Stomach (tissue), 4 donors: ENCODE measurements at regions not wholly inside any gene's neighbourhood (a gene's known extent, or its start where the extent isn't known, plus 50 kb on each side); places are given as distances from the start of the nearest gene placed in this dataset.

Experiments used
- CTCF ChIP-seq, 7 experiments: fragments of 450-650 bp in 4 of 7; fragments of 200-600 bp in 3 of 7; sonication (generic) in 3 of 7; IDR thresholded peaks; one replicate each; pipeline ENCODE4 v1.5.1; 2016 to 2019; ENCODE audit warnings: antibody characterized with exemption in 7 of 7, control low read depth in 2 of 7, mild to moderate bottlenecking in 1 of 7
- POLR2A ChIP-seq, 4 donors: fragments of 450-650 bp; IDR thresholded peaks; one replicate each; pipeline ENCODE4 v1.6.1; 2016; ENCODE audit warnings: antibody characterized with exemption in 4 of 4, control low read depth in 2 of 4, mild to moderate bottlenecking in 1 of 4, moderate library complexity in 1 of 4
- POLR2AphosphoS5 ChIP-seq, 3 donors: sonication (generic); formaldehyde crosslinking; IDR thresholded peaks; one replicate each; pipeline ENCODE4 v1.6.1; 2016; ENCODE audit warnings: antibody characterized with exemption in 3 of 3

DNA sequence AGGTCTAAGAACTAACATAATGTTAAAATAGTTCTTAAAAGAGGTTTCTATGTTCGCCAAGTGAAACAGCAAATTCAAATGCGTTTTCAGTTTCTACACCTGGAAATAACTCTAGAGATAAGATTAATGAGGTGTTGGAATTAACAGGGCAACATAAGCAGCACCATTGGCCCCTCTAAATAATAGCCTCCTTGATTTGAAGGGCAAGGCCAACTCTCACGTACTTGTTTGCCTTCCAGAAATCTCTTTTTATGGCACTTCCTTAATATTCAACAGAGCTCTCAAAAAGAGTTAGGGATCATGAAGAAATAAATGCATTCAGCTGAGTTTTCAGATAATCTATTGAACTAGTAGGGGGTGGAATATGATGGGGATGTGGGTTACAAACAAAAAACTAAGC lies 80.9 kb downstream of the AASDHPPT start:
- no peak for TF ChIP-seq POLR2A (IDR thresholded peaks at IDR 0.05)
- TF ChIP-seq CTCF (IDR thresholded peaks at IDR 0.05), result no peak
- TF ChIP-seq POLR2AphosphoS5 (IDR thresholded peaks at IDR 0.05), result no peak
